HT1080 (cell line): ENCODE measurements at regions not wholly inside any gene's neighbourhood (a gene's known extent, or its start where the extent isn't known, plus 50 kb on each side); places are given as distances from the start of the nearest gene placed in this dataset.

Experiments
- DNase-seq: peaks from one replicate; pipeline ENCODE4 v3.0.0-alpha.2; 2015; ENCODE audit warnings: low read depth

- DNase-seq, result no peak
Observed at GRCh38 chr3:168325684-168326083, 230.0 kb upstream of the GOLIM4 start.

DNA sequence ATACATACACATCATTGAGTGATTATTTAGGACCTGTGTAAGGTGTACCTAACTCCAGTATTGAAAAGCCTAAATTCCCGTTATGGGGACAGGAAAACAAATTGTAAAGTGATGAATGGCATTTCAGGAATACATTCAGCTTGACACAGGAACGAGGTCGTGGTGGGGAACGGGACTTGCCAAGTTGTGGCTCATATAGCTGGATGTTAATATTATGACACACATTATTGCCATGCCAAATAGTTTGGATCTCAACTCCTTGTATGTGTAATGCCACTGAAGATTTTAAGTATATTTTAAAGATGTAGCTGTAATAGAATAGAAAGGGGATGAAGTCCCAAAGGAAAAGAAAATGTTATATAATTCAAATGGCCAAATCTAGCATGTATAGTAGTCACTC, 227.2 kb upstream of the GOLIM4 start:
- DNase-seq, result no peak

DNA sequence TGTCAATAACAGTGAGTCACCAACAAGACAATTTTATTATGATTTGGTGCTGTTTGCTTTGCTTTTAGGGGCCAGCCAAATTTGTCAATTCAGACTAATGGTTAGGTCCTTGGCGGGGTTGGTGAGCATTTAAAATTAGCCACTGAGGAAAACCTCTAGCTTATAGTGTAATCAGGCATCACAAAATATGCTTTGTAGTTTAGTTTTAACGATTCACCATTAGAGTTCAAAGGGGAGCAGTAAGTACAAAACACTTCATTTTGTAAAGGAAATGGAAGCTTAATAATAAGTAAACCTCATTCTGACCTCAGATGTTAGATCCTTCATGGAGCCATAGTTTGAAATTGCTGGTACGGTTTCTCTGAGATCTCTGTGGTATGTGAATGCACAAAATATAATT, 218.4 kb upstream of the GOLIM4 start:
- DNase-seq, result no peak

GRCh38 chr3:168312984-168313383, 217.3 kb upstream of the GOLIM4 start:
- no peak for DNase-seq

GRCh38 chr3:168307893-168308292, 212.2 kb upstream of the GOLIM4 start:
- no peak for DNase-seq

GRCh38 chr3:168295027-168295426, 199.3 kb upstream of the GOLIM4 start:
- DNase-seq, result no peak

DNA sequence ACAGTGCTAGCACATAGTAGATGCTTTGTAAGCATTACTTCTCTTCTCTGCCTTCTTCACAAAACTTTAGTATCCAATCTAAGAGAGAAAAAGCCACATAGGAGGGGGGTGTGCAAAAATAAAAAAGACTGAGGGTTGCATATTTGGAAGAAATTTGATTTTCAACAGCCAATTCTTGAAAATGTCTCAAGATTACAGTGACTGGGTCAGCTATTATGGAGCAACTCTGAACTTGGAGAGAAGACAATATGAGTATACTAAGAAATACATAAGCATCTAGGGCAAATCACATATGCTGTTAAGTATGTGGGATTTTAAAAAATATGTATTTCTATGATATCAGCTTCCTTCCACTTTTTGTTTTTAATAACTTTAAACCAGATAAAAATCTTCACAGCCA, 196.6 kb upstream of the GOLIM4 start:
- no peak for DNase-seq

DNA sequence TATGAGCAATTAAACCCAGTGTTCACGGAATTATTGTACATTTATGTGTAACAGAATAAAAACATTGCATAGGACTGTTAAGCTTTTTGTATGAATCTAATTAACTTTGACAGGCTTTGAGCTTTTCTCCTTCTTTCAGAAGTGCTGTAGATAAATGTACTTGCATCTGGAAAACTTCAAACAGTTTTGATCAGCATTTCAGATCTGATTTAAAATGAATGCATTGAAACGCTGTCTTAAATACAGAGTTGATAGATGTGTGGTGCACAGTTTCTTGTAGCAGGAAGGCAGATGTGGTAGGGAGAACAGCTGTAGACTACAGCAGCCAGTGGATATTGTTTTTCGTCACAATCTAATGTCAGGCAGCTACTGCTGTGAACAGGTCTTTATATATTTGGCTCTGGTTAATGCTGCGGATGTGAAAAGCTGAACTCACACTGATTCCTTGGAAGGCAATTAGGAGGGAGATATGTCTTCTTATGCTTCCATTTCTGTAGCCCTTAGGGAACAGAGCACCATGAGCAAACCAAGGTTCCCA, 193.8 kb upstream of the GOLIM4 start:
- DNase-seq, result no peak

- no peak for DNase-seq
Observed at GRCh38 chr3:168288511-168289401, 193.0 kb upstream of the GOLIM4 start.

DNA sequence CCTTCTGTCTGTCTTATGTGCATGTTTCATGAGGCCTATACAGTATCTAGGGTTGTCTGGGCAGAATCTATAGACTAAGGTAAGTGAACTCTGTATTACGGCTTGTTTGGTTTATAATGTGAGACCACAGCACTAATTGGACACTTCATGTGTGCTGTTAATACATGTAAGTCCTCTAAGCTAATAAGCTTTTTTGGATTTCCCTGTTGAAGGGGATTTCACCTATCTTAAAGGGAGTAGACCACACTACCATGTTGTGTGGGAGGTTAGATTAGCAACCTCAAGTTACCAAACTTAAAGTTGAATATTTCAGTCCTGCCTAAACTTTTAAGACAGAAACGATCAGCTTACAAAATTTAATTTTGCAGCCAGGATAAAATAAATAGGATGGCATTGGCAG, 189.8 kb upstream of the GOLIM4 start:
- no peak for DNase-seq

- DNase-seq, result no peak
Observed at GRCh38 chr3:168284728-168285127, 189.0 kb upstream of the GOLIM4 start.

GRCh38 chr3:168275662-168276061, 179.9 kb upstream of the GOLIM4 start:
- no peak for DNase-seq

DNA sequence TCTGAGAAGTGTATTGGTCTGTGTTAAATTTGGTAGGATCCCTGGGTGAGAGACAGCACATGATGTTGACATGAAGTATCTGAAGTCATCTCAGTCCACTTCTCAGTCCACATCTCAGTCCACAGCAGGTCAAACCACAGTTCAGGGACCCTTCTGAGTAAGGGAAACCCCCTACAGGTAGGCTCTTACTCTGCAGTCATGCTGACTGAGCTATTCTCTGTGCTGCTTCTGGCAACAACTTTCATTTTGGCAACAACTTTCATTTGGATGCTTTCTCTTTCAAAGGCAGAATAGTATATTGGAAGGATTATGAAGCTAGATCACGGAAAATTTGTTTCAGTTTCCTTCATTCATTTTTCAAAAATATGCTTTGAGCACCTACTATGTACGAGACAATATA, 178.2 kb upstream of the GOLIM4 start:
- no peak for DNase-seq

DNA sequence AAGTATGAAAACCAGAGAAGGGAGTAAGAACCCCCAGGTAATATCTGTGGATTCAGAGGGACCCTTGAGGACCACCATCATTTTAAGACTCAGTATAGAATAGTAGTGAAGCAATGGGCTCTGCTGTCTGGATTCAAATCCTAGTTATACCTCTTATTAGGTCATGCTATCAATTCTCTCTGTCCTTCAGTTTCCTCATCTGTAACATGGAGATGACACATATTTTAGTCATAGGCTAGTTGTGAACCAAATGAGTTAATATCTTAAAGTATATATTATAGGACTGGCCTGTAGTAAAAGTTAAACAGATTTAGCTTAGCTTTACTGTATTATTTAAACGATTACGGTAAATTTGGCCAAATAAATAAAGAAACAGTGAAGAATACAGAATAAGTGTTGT, 177.3 kb upstream of the GOLIM4 start:
- DNase-seq, result peak; percentile 22

GRCh38 chr3:168272343-168272985, 176.7 kb upstream of the GOLIM4 start:
- peak; percentile 71 for DNase-seq

DNA sequence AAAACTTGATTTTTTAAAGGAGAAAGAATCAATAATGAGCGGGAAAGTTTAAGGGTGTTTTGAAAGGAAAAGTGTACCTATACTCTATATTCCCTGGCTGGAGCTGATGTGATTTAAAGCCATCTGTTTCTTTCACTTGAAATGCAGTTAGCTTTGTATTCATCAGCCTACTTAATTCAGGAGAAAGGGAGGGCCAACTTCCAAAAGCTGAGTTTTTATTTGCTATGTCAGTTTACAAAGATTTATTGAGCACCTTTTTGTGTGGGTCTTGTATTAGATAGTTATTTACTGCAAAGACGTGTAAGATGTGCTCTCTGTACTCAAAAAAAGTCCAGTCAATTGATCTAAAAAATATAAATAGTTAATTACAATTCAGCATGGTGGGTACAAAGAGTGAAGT, 176.2 kb upstream of the GOLIM4 start:
- no peak for DNase-seq

GRCh38 chr3:168269001-168269400, 173.3 kb upstream of the GOLIM4 start:
- no peak for DNase-seq

GRCh38 chr3:168267179-168267578, 171.5 kb upstream of the GOLIM4 start:
- no peak for DNase-seq

DNA sequence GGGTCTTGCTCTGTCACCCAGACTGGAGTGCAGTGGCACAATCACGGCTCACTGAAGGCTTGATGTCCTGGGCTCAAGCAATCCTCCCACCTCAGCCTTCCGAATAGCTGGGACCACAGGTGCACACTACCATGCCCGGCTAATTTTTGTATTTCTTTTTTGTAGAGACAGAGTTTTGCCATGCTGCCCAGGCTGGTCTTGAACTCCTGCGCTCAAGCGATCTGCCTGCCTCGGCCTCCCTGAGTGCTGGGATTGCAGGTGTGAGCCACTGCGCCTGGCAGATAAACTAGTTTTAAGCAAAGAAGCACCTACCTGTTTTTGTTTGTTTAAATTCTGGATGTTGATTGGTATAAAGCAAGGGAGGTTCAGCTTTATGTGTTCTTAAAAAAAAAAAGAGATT, 170.6 kb upstream of the GOLIM4 start:
- DNase-seq, result no peak

DNA sequence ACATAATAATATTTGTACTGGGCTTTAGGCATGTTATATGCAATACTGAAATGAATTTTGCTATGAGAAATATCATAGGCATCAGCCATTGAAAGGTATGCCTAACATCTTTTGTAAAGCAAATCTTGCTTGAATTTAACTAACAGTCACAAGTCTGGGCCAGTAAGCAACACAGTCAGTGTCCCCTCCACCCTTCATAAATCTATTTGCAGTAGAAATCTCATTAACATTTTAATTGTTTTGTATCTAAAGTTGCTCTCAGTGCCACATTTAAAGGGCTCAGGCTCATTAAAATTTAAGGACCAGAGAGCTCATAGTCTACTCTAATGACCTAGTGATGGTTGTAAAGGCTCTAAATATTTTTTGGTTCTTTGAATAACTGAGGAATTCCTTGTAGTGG, 167.2 kb upstream of the GOLIM4 start:
- no peak for DNase-seq

- no peak for DNase-seq
Observed at GRCh38 chr3:168260859-168261258, 165.1 kb upstream of the GOLIM4 start.

DNA sequence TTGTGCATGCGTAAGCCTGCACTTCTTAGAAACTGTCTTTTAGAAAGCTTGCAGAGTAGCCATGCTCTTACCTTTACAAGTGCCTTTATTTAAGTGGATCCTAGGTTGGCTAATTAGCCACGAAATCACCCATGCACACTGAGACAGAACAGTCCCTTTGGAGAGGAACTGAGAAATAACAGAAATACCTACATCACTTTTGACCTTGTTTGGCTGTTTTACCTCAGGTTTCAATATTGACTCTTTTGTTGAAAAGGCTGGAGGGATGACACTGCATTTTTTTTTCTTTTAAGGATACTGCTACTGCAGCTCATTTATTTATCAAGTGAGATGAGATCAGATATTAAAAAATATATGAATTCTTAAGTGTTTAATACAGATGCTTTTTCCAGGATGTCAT, 155.6 kb upstream of the GOLIM4 start:
- DNase-seq, result no peak

- DNase-seq, result no peak
Observed at GRCh38 chr3:168250415-168250861, 154.7 kb upstream of the GOLIM4 start.
